ENCODE measurements at regions not wholly inside any gene's neighbourhood (a gene's known extent, or its start where the extent isn't known, plus 50 kb on each side); places are given as distances from the start of the nearest gene placed in this dataset.
"Not testable (repeated sequence)": the region's sequence is repeated elsewhere in the genome, so short reads cannot be mapped to it uniquely, and the experiment has no call there.

DNA sequence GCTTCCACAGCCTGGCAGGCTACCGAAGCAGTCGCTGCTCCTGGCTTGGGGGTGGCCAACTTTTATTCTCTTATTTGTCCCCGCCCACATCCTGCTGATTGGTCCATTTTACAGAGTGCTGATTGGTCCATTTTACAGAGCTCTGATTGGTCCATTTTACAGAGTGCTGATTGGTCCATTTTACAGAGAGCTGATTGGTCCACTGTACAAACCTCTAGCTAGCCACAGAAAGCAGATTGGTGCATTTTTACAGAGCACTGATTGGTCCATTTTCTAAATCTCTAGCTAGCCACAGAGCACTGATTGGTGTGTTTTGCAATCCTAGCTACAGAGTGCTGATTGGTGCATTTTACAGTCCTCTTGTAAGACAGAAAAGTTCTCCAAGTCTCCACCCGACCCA lies 187.9 kb upstream of the TOM1L1 start:
- TF ChIP-seq, protein P1, sequence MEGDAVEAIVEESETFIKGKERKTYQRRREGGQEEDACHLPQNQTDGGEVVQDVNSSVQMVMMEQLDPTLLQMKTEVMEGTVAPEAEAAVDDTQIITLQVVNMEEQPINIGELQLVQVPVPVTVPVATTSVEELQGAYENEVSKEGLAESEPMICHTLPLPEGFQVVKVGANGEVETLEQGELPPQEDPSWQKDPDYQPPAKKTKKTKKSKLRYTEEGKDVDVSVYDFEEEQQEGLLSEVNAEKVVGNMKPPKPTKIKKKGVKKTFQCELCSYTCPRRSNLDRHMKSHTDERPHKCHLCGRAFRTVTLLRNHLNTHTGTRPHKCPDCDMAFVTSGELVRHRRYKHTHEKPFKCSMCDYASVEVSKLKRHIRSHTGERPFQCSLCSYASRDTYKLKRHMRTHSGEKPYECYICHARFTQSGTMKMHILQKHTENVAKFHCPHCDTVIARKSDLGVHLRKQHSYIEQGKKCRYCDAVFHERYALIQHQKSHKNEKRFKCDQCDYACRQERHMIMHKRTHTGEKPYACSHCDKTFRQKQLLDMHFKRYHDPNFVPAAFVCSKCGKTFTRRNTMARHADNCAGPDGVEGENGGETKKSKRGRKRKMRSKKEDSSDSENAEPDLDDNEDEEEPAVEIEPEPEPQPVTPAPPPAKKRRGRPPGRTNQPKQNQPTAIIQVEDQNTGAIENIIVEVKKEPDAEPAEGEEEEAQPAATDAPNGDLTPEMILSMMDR (IDR thresholded peaks at IDR 0.05; ENCODE audit: low read depth, low read length, missing input control), result not testable (repeated sequence)
- TF ChIP-seq EGR1 (IDR thresholded peaks at IDR 0.05; ENCODE audit: low read depth in 2 of 2); NR2F2 (IDR thresholded peaks at IDR 0.05); FOXA1 (IDR thresholded peaks at IDR 0.05); TAF1 (conservative IDR thresholded peaks at IDR 0.05); RAD21 (IDR thresholded peaks at IDR 0.05); JUND (IDR thresholded peaks at IDR 0.05); GABPA (IDR thresholded peaks at IDR 0.05 in 1 of 2, conservative IDR thresholded peaks at IDR 0.05 in 1 of 2): not testable (repeated sequence)
- TF ChIP-seq, protein P2, sequence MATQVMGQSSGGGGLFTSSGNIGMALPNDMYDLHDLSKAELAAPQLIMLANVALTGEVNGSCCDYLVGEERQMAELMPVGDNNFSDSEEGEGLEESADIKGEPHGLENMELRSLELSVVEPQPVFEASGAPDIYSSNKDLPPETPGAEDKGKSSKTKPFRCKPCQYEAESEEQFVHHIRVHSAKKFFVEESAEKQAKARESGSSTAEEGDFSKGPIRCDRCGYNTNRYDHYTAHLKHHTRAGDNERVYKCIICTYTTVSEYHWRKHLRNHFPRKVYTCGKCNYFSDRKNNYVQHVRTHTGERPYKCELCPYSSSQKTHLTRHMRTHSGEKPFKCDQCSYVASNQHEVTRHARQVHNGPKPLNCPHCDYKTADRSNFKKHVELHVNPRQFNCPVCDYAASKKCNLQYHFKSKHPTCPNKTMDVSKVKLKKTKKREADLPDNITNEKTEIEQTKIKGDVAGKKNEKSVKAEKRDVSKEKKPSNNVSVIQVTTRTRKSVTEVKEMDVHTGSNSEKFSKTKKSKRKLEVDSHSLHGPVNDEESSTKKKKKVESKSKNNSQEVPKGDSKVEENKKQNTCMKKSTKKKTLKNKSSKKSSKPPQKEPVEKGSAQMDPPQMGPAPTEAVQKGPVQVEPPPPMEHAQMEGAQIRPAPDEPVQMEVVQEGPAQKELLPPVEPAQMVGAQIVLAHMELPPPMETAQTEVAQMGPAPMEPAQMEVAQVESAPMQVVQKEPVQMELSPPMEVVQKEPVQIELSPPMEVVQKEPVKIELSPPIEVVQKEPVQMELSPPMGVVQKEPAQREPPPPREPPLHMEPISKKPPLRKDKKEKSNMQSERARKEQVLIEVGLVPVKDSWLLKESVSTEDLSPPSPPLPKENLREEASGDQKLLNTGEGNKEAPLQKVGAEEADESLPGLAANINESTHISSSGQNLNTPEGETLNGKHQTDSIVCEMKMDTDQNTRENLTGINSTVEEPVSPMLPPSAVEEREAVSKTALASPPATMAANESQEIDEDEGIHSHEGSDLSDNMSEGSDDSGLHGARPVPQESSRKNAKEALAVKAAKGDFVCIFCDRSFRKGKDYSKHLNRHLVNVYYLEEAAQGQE (IDR thresholded peaks at IDR 0.05), result not testable (repeated sequence)
- TF ChIP-seq, protein P3, sequence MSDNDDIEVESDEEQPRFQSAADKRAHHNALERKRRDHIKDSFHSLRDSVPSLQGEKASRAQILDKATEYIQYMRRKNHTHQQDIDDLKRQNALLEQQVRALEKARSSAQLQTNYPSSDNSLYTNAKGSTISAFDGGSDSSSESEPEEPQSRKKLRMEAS (IDR thresholded peaks at IDR 0.05), result not testable (repeated sequence)
- TF ChIP-seq, protein P4, sequence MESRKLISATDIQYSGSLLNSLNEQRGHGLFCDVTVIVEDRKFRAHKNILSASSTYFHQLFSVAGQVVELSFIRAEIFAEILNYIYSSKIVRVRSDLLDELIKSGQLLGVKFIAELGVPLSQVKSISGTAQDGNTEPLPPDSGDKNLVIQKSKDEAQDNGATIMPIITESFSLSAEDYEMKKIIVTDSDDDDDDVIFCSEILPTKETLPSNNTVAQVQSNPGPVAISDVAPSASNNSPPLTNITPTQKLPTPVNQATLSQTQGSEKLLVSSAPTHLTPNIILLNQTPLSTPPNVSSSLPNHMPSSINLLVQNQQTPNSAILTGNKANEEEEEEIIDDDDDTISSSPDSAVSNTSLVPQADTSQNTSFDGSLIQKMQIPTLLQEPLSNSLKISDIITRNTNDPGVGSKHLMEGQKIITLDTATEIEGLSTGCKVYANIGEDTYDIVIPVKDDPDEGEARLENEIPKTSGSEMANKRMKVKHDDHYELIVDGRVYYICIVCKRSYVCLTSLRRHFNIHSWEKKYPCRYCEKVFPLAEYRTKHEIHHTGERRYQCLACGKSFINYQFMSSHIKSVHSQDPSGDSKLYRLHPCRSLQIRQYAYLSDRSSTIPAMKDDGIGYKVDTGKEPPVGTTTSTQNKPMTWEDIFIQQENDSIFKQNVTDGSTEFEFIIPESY (IDR thresholded peaks at IDR 0.05), result not testable (repeated sequence)

All from liver (tissue), 3 donors.